ENCODE measurements at regions not wholly inside any gene's neighbourhood (a gene's known extent, or its start where the extent isn't known, plus 50 kb on each side); places are given as distances from the start of the nearest gene placed in this dataset.
A peak's percentile ranks its signal among the peaks of the same experiment; 100 is the strongest.

- DNase-seq (ENCODE audit: insufficient read length, low spot score) (no peak), FAIRE-seq (no peak)
- TF ChIP-seq CTCF (IDR thresholded peaks at IDR 0.05; ENCODE audit: insufficient read depth, missing control alignments) = no peak
Observed at GRCh38 chr5:158277276-158277675, 418.3 kb upstream of the CLINT1 start.

- FAIRE-seq (no peak), DNase-seq (ENCODE audit: insufficient read length, low spot score) (no peak)
- no peak for TF ChIP-seq CTCF (IDR thresholded peaks at IDR 0.05; ENCODE audit: insufficient read depth, missing control alignments)
Observed at GRCh38 chr5:158276692-158277091, 417.7 kb upstream of the CLINT1 start.

GRCh38 chr5:158275511-158275910 is 416.6 kb upstream of the CLINT1 start:
- no peak for DNase-seq (ENCODE audit: insufficient read length, low spot score)
- no peak for FAIRE-seq
- TF ChIP-seq CTCF (IDR thresholded peaks at IDR 0.05; ENCODE audit: insufficient read depth, missing control alignments) = no peak

- no peak for TF ChIP-seq CTCF (IDR thresholded peaks at IDR 0.05; ENCODE audit: insufficient read depth, missing control alignments)
- DNase-seq (ENCODE audit: insufficient read length, low spot score) = no peak
- peak; percentile 56 for FAIRE-seq
Observed at GRCh38 chr5:158273035-158273434, 414.1 kb upstream of the CLINT1 start.

GRCh38 chr5:158272409-158272808 is 413.5 kb upstream of the CLINT1 start:
- FAIRE-seq = no peak
- no peak for DNase-seq (ENCODE audit: insufficient read length, low spot score)
- TF ChIP-seq CTCF (IDR thresholded peaks at IDR 0.05; ENCODE audit: insufficient read depth, missing control alignments) = no peak

GRCh38 chr5:158270996-158271554 is 412.1 kb upstream of the CLINT1 start:
- no peak for DNase-seq (ENCODE audit: insufficient read length, low spot score)
- no peak for FAIRE-seq

More at GRCh38 chr5:158270996-158271554, 412.1 kb upstream of the CLINT1 start:
- TF ChIP-seq CTCF (IDR thresholded peaks at IDR 0.05; ENCODE audit: insufficient read depth, missing control alignments) = no peak

Measured in D721Med (cell line).